RWPE2 (cell line): ENCODE measurements at regions not wholly inside any gene's neighbourhood (a gene's known extent, or its start where the extent isn't known, plus 50 kb on each side); places are given as distances from the start of the nearest gene placed in this dataset.

Experiments
- ATAC-seq: fragments of 200-7000 bp; cut with Tn5 transposase; 3 replicates; pipeline ENCODE4 v1.9.1; 2021; ENCODE audit warnings: low read depth
- DNase-seq: peaks from one replicate; pipeline ENCODE4 v3.0.0-alpha.2; 2020; ENCODE audit warnings: low spot score
- H3K27ac ChIP-seq: fragments of 450-650 bp; 2 replicates; pipeline ENCODE4 v1.5.1; 2017; ENCODE audit warnings: mild to moderate bottlenecking; ENCODE audit not compliant: poor library complexity, severe bottlenecking
- H3K27me3 ChIP-seq: fragments of 250-450 bp; sonication (Bioruptor Pico); 2 replicates; pipeline ENCODE4 v1.5.1; 2021; ENCODE audit warnings: mild to moderate bottlenecking, moderate library complexity; ENCODE audit not compliant: insufficient read depth, poor library complexity, severe bottlenecking
- H3K36me3 ChIP-seq: fragments of 250-450 bp; sonication (Bioruptor Pico); 2 replicates; pipeline ENCODE4 v1.5.1; 2020; ENCODE audit warnings: low read depth, mild to moderate bottlenecking, moderate library complexity
- H3K4me1 ChIP-seq: fragments of 250-450 bp; sonication (Bioruptor Pico); 2 replicates; pipeline ENCODE4 v1.5.1; 2021; ENCODE audit warnings: mild to moderate bottlenecking, moderate library complexity; ENCODE audit not compliant: insufficient read depth, poor library complexity, severe bottlenecking
- H3K4me3 ChIP-seq: fragments of 250-450 bp; sonication (Bioruptor Pico); 2 replicates; pipeline ENCODE4 v1.5.1; 2021; ENCODE audit warnings: mild to moderate bottlenecking, moderate library complexity; ENCODE audit not compliant: severe bottlenecking
- H3K9me3 ChIP-seq: fragments of 250-450 bp; sonication (Bioruptor Pico); 2 replicates; pipeline ENCODE4 v1.5.1; 2021; ENCODE audit warnings: mild to moderate bottlenecking, moderate library complexity; ENCODE audit not compliant: severe bottlenecking
- CTCF ChIP-seq: fragments of 450-650 bp; IDR thresholded peaks from one replicate; pipeline ENCODE4 v1.5.1; 2017; ENCODE audit warnings: mild to moderate bottlenecking, moderate library complexity; ENCODE audit not compliant: poor library complexity, severe bottlenecking

- peak; percentile 51 for DNase-seq
- no peak for ATAC-seq
- no peak overlapping the region for H3K4me3 ChIP-seq
- H3K27ac ChIP-seq = no peak overlapping the region
- no peaks in the 10 kb centered on the region for H3K9me3 ChIP-seq
- TF ChIP-seq CTCF = no peak
- no peaks in the 10 kb centered on the region for H3K36me3 ChIP-seq
- no peaks in the 10 kb centered on the region for H3K27me3 ChIP-seq
- H3K4me1 ChIP-seq = peaks cover 3% of the 10 kb centered on the region
Measured at GRCh38 chr20:52439375-52439774, 247.8 kb upstream of the ZFP64 start.

GRCh38 chr20:52438326-52438963 lies 246.9 kb upstream of the ZFP64 start:
- H3K36me3 ChIP-seq = no peaks in the 10 kb centered on the region
- TF ChIP-seq CTCF = peak; percentile 41
- ATAC-seq = no peak
- peaks cover 2% of the 10 kb centered on the region for H3K4me1 ChIP-seq
- no peaks in the 10 kb centered on the region for H3K9me3 ChIP-seq
- H3K27me3 ChIP-seq = no peaks in the 10 kb centered on the region
- H3K27ac ChIP-seq = no peak overlapping the region
- DNase-seq = peak; percentile 47
- H3K4me3 ChIP-seq = no peak overlapping the region

- H3K9me3 ChIP-seq = no peaks in the 10 kb centered on the region
- TF ChIP-seq CTCF = no peak
- no peaks in the 10 kb centered on the region for H3K4me1 ChIP-seq
- H3K4me3 ChIP-seq = no peak overlapping the region
- no peak overlapping the region for H3K27ac ChIP-seq
- DNase-seq (no peak), ATAC-seq (no peak)
- no peaks in the 10 kb centered on the region for H3K27me3 ChIP-seq
- no peaks in the 10 kb centered on the region for H3K36me3 ChIP-seq
Measured at GRCh38 chr20:52434453-52434852, 242.9 kb upstream of the ZFP64 start.

- Histone ChIP-seq H3K27ac (no peak overlapping the region), H3K36me3 (no peaks in the 10 kb centered on the region), H3K4me1 (no peaks in the 10 kb centered on the region), H3K27me3 (no peaks in the 10 kb centered on the region), H3K4me3 (no peak overlapping the region), H3K9me3 (no peaks in the 10 kb centered on the region)
- no peak for TF ChIP-seq CTCF
- no peak for ATAC-seq
- DNase-seq = no peak
Measured at GRCh38 chr20:52434041-52434425, 242.5 kb upstream of the ZFP64 start.

- Histone ChIP-seq H3K27me3 (no peaks in the 10 kb centered on the region), H3K36me3 (no peaks in the 10 kb centered on the region), H3K9me3 (no peaks in the 10 kb centered on the region), H3K27ac (no peak overlapping the region), H3K4me1 (no peaks in the 10 kb centered on the region), H3K4me3 (no peak overlapping the region)
- DNase-seq = no peak
- TF ChIP-seq CTCF = no peak
- ATAC-seq = no peak
Measured at GRCh38 chr20:52433326-52434040, 241.9 kb upstream of the ZFP64 start.
